OCI-LY3 (cell line): ENCODE measurements at regions not wholly inside any gene's neighbourhood (a gene's known extent, or its start where the extent isn't known, plus 50 kb on each side); places are given as distances from the start of the nearest gene placed in this dataset.

Experiments
- H2AFZ ChIP-seq: fragments of 200-600, 300-600 bp; shearing (Covaris generic); 2 replicates; pipeline ENCODE4 v1.6.0; 2014; ENCODE audit warnings: antibody characterized with exemption, low read depth, low read length
- H3K27ac ChIP-seq: fragments of 200-600, 300-600 bp; sonication (generic); 2 replicates; pipeline ENCODE4 v1.5.1; 2014; ENCODE audit warnings: mild to moderate bottlenecking, low read length, moderate library complexity, mixed read lengths
- H3K27me3 ChIP-seq: fragments of 200-600, 300-600 bp; sonication (generic); 2 replicates; pipeline ENCODE4 v1.6.1; 2014; ENCODE audit warnings: low read depth, low read length, mixed read lengths
- H3K36me3 ChIP-seq: fragments of 200-600, 300-600 bp; sonication (generic); replicated peaks from 2 replicates; pipeline ENCODE3; 2014; ENCODE audit warnings: low read depth, low read length, mixed read lengths
- H3K4me1 ChIP-seq: fragments of 300-600, 200-600 bp; sonication (generic); 2 replicates; pipeline ENCODE4 v1.6.1; 2014; ENCODE audit warnings: low read length, mixed read lengths
- H3K4me2 ChIP-seq: fragments of 200-600, 300-600 bp; sonication (generic); 2 replicates; pipeline ENCODE4 v1.6.1; 2014; ENCODE audit warnings: low read length, mixed read lengths
- H3K4me3 ChIP-seq: fragments of 300-600, 200-600 bp; sonication (generic); 2 replicates; pipeline ENCODE4 v1.5.1; 2014; ENCODE audit warnings: antibody characterized with exemption, mild to moderate bottlenecking, low read length, moderate library complexity
- H3K79me2 ChIP-seq: fragments of 300-600, 200-600 bp; shearing (Covaris generic); 2 replicates; pipeline ENCODE4 v1.6.1; 2014; ENCODE audit warnings: mild to moderate bottlenecking, low read length, mixed read lengths
- H3K9ac ChIP-seq: fragments of 300-600, 200-600 bp; shearing (Covaris generic); 2 replicates; pipeline ENCODE4 v1.6.0; 2014; ENCODE audit warnings: mild to moderate bottlenecking, low read length, moderate library complexity
- H3K9me3 ChIP-seq: fragments of 200-600, 300-600 bp; shearing (Covaris generic); 2 replicates; pipeline ENCODE4 v1.6.1; 2014; ENCODE audit warnings: low read length, mixed read lengths; ENCODE audit not compliant: insufficient read depth
- H4K20me1 ChIP-seq: fragments of 200-600, 300-600 bp; sonication (generic); 2 replicates; pipeline ENCODE4 v1.6.1; 2016; ENCODE audit warnings: low read length, mixed read lengths; ENCODE audit not compliant: insufficient read depth
- CTCF ChIP-seq: fragments of 200-600, 300-600 bp; sonication (generic); IDR thresholded peaks from 2 replicates; pipeline ENCODE4 v1.5.1; 2014; ENCODE audit warnings: antibody characterized with exemption, low read length, low read depth
- EZH2phosphoT487 ChIP-seq: fragments of 200-600 bp; shearing (Covaris generic); IDR thresholded peaks from 2 replicates; pipeline ENCODE4 v1.6.1; 2018; ENCODE audit warnings: antibody characterized with exemption, mixed run types, low read depth

DNA sequence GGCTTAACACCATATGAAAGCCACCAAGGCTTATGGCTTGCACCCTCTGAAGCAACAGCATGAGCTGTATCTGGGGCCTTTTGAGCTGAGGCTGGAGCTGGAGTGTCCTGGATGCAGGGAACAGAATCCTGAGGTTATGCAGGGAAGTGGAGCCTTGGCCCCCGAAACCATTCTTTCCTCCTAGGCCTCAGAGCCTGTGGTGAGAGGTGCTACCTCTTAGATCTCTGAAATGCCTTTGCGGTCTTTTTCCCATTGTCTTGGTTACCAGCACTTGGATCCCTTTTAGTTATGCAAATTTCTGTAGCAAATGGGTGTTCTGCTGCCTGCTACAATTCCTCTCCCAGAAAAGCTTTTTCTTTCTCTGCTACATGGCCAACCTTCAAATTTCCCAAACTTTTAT, 72.7 kb upstream of the CLPB start:
- Histone ChIP-seq H3K4me2 (no peak overlapping the region), H3K36me3 (no peaks in the 10 kb centered on the region), H3K9me3 (peaks cover 6% of the 10 kb centered on the region), H3K4me3 (no peak overlapping the region), H3K4me1 (no peaks in the 10 kb centered on the region), H3K27me3 (peaks cover 15% of the 10 kb centered on the region; the same call in 1 of the 2 replicates), H3K9ac (no peak overlapping the region), H3K27ac (no peak overlapping the region), H2AFZ (no peak overlapping the region), H4K20me1 (no peaks in the 10 kb centered on the region), H3K79me2 (no peaks in the 10 kb centered on the region)
- TF ChIP-seq CTCF (no peak), EZH2phosphoT487 (no peak)

DNA sequence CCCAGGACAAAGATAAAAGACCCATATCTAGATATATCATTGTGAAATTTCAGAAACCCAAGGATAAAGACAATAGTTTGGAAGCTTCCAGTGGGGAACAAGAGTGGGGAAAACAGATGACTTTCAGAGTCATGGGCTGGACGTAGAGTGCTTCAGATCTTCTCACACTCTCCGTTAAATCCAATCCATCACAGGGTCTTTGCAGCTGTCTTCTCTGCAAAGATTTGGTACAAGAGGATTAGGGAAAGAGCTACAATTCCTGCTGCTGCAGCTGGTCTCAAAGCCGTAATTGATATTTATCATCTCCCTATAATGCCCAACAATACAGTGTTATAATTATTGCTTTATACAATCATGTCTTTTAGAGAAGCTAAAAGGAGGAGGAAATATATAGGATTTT, 63.4 kb upstream of the CLPB start:
- no peak overlapping the region for H3K4me2 ChIP-seq
- no peak overlapping the region for H3K27ac ChIP-seq
- H3K4me1 ChIP-seq = no peaks in the 10 kb centered on the region
- no peak overlapping the region for H2AFZ ChIP-seq
- H3K36me3 ChIP-seq = no peaks in the 10 kb centered on the region
- TF ChIP-seq CTCF = no peak
- TF ChIP-seq EZH2phosphoT487 = no peak
- H3K27me3 ChIP-seq = peaks cover 6% of the 10 kb centered on the region
- H3K9me3 ChIP-seq = no peaks in the 10 kb centered on the region
- no peak overlapping the region for H3K9ac ChIP-seq
- no peaks in the 10 kb centered on the region for H3K79me2 ChIP-seq
- H4K20me1 ChIP-seq = no peaks in the 10 kb centered on the region
- no peak overlapping the region for H3K4me3 ChIP-seq

GRCh38 chr11:72494109-72494429, 59.7 kb upstream of the CLPB start:
- no peak overlapping the region for H3K27ac ChIP-seq
- peaks cover 11% of the 10 kb centered on the region for H3K27me3 ChIP-seq
- no peaks in the 10 kb centered on the region for H3K36me3 ChIP-seq
- no peak overlapping the region for H3K4me2 ChIP-seq
- H2AFZ ChIP-seq = no peak overlapping the region
- no peak overlapping the region for H3K4me3 ChIP-seq
- no peak for TF ChIP-seq EZH2phosphoT487
- TF ChIP-seq CTCF = no peak
- no peaks in the 10 kb centered on the region for H4K20me1 ChIP-seq
- no peaks in the 10 kb centered on the region for H3K4me1 ChIP-seq
- no peak overlapping the region for H3K9ac ChIP-seq
- no peaks in the 10 kb centered on the region for H3K9me3 ChIP-seq
- H3K79me2 ChIP-seq = no peaks in the 10 kb centered on the region

GRCh38 chr11:72493426-72494108, 59.2 kb upstream of the CLPB start:
- Histone ChIP-seq H2AFZ (no peak overlapping the region), H3K79me2 (no peaks in the 10 kb centered on the region), H3K4me1 (no peaks in the 10 kb centered on the region), H3K4me3 (no peak overlapping the region), H3K27ac (no peak overlapping the region), H4K20me1 (no peaks in the 10 kb centered on the region), H3K9ac (no peak overlapping the region), H3K27me3 (peaks cover 10% of the 10 kb centered on the region), H3K9me3 (no peaks in the 10 kb centered on the region), H3K36me3 (no peaks in the 10 kb centered on the region), H3K4me2 (no peak overlapping the region)
- TF ChIP-seq EZH2phosphoT487 = no peak
- TF ChIP-seq CTCF = no peak
